ENCODE measurements at regions not wholly inside any gene's neighbourhood (a gene's known extent, or its start where the extent isn't known, plus 50 kb on each side); places are given as distances from the start of the nearest gene placed in this dataset.

- DNase-seq (ENCODE audit: low spot score in 2 of 2) (no peak), ATAC-seq (ENCODE audit: low read depth) (no peak)
- H3K27me3 Mint-ChIP-seq: peaks cover 5% of the 10 kb centered on the region
- no peak overlapping the region for H3K27ac Mint-ChIP-seq
- H3K36me3 Mint-ChIP-seq: no peaks in the 10 kb centered on the region
- H3K4me1 Mint-ChIP-seq: no peaks in the 10 kb centered on the region
- H3K4me3 Mint-ChIP-seq: no peak overlapping the region
- peaks cover 3% of the 10 kb centered on the region for H3K9me3 Mint-ChIP-seq
Observed at GRCh38 chr1:182129398-182129797, 67.9 kb upstream of the ZNF648 start.

GRCh38 chr1:182128502-182128901 is 67.0 kb upstream of the ZNF648 start:
- Mint-ChIP-seq H3K4me1 (no peaks in the 10 kb centered on the region), H3K9me3 (no peaks in the 10 kb centered on the region), H3K27ac (no peak overlapping the region), H3K36me3 (no peaks in the 10 kb centered on the region), H3K4me3 (no peak overlapping the region), H3K27me3 (peaks cover 5% of the 10 kb centered on the region)
- no peak for DNase-seq (ENCODE audit: low spot score in 2 of 2)
- no peak for ATAC-seq (ENCODE audit: low read depth)

- H3K27me3 Mint-ChIP-seq: peaks cover 5% of the 10 kb centered on the region
- no peaks in the 10 kb centered on the region for H3K9me3 Mint-ChIP-seq
- H3K36me3 Mint-ChIP-seq: no peaks in the 10 kb centered on the region
- H3K4me1 Mint-ChIP-seq: no peaks in the 10 kb centered on the region
- DNase-seq (ENCODE audit: low spot score in 2 of 2): no peak
- ATAC-seq (ENCODE audit: low read depth): no peak
- H3K4me3 Mint-ChIP-seq: no peak overlapping the region
- no peak overlapping the region for H3K27ac Mint-ChIP-seq
Observed at GRCh38 chr1:182127656-182128055, 66.1 kb upstream of the ZNF648 start.

DNA sequence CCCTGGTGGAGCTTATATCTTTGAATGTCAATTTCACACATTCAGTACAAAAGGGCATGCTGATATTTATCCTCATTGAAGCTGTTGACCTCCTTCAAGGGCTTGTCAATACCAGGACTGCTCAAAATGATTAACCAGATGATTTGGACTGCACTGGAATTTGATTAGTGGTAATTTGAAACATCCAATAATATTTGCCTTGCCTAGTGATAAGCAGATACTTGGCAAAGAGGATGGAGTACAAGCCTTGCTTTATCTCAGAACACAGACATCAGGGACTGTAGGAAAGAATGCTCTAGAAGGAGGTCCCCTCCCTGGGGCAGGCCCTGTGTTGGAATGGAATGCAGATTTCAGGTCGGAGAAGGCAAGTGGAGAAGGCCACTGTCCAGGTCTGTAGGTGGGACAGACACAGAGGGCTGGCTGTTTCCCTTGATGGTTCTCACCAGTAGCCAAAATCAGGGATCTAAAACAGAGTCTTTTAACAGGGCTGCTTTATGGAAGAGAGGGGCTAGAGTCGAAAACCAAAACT is 64.8 kb upstream of the ZNF648 start:
- Mint-ChIP-seq H3K27ac (no peak overlapping the region), H3K27me3 (peaks cover 9% of the 10 kb centered on the region), H3K4me3 (no peak overlapping the region), H3K4me1 (no peaks in the 10 kb centered on the region), H3K36me3 (no peaks in the 10 kb centered on the region), H3K9me3 (no peaks in the 10 kb centered on the region)
- no peak for ATAC-seq (ENCODE audit: low read depth)
- DNase-seq (ENCODE audit: low spot score in 2 of 2): no peak

DNA sequence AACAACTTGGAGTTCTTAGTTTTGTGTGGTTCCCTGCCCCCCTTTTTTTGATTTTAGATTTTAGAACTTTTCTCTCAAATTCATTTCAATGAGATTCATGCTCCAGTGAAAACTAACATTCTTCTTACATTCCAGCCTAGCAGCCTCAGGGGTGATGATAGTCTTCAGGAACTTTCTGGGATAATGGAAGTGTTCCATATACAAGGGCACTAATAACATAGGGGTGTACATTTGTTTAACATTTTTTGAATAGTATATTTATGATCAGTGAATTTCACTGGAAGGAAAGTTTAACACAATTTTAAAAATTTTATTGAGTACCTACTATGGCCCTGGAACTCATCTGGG is 61.4 kb upstream of the ZNF648 start:
- H3K4me3 Mint-ChIP-seq: no peak overlapping the region
- DNase-seq (ENCODE audit: low spot score in 2 of 2) (no peak), ATAC-seq (ENCODE audit: low read depth) (no peak)
- H3K9me3 Mint-ChIP-seq: no peaks in the 10 kb centered on the region
- peaks cover 4% of the 10 kb centered on the region for H3K27me3 Mint-ChIP-seq
- no peaks in the 10 kb centered on the region for H3K36me3 Mint-ChIP-seq
- H3K27ac Mint-ChIP-seq: no peak overlapping the region
- no peaks in the 10 kb centered on the region for H3K4me1 Mint-ChIP-seq

DNA sequence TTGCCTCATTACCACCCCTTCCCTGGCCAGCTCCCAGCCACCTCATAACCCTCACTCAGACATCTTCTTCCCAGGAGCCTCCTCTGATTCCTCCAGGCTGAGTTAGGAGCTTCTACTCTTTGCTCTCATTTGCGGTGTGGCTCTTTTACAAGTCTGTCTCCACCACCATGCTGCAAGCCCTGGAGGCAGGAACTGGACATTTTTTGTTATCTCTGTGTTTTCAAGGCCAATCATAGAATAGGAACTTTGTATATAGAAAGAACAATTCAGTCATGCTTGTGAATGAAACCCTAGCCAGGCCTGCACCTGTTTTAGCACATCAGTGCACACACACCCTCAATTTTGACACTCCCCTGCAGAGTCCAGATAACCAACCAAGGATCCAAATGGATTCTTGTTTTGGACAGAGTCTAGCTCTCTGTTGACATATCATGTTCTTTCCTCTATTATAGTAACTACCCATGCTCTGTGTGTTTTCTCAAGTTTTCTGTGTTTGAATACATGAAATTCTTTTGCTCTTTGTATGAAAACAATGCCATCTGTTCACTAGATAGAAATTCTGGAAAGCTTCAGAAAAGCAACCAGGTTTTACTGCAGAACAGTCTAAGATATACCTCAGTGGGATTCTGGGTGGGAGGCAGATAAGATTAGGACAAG is 60.9 kb upstream of the ZNF648 start:
- Mint-ChIP-seq H3K27me3 (peaks cover 4% of the 10 kb centered on the region), H3K27ac (no peak overlapping the region), H3K4me3 (no peak overlapping the region), H3K36me3 (no peaks in the 10 kb centered on the region), H3K4me1 (no peaks in the 10 kb centered on the region), H3K9me3 (no peaks in the 10 kb centered on the region)
- no peak for ATAC-seq (ENCODE audit: low read depth)
- DNase-seq (ENCODE audit: low spot score in 2 of 2): no peak

DNA sequence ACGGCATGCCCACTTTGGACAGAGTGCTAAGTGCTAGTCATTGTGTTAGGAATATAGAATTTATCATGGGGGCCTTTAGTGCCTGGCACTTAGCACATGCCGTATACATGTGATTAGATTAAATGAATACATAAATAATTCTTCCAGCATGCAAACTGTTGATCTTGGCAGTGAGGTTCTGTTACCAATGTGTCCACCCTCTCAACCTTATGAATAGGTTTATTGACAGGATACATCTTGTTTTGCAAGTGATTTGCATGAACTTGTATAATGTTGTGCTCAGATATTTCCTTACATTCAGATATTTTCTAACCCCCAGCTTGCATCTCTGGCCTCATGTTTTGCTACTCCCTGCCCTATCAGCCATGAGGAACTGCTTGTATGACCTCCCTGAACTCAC is 60.3 kb upstream of the ZNF648 start:
- DNase-seq (ENCODE audit: low spot score in 2 of 2) (no peak), ATAC-seq (ENCODE audit: low read depth) (no peak)
- Mint-ChIP-seq H3K4me3 (no peak overlapping the region), H3K27ac (no peak overlapping the region), H3K36me3 (no peaks in the 10 kb centered on the region), H3K4me1 (no peaks in the 10 kb centered on the region), H3K9me3 (no peaks in the 10 kb centered on the region), H3K27me3 (peaks cover 4% of the 10 kb centered on the region)

DNA sequence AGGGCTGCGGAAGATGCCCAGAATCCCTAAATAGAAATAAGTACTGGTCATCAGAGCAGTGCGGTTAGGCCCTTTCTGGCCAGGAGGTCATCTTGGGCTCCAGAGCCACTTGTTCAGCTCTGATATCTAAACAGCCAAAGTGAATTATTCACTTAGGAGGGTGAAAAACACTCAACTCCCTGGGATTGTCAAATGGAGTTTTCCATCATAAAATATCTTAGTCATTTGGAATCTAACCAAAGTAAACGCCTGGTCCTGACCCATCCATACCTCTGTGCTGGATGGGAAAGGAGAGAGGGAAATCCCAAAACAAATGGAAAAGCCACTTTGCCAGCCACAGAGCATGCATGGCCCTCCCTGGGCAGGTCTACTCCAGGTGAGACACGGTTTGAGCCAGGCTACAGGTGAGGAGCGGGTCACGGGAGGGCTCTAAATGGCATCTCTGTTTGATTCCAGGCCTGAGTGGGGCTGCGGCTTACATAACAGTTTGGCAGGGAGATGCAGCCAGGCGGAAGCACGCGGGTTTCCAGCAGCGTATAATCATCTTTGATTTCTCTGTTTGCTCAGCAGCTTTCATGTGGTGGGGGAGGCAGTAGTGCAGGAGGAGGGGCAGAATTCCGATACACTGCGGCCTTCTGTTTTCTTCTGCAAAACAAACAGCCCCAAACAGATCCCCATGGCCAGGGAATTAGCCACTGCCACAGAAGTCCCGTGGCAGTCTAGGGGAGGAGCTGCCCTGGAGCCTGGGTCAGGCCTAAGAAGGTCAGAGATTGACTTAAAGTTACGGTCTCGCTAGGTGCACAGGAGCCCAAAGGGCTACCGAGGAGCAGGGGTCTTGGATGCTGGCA is 59.1 kb upstream of the ZNF648 start:
- DNase-seq (ENCODE audit: low spot score in 2 of 2): no peak
- no peak overlapping the region for H3K4me3 Mint-ChIP-seq
- H3K27ac Mint-ChIP-seq: no peak overlapping the region
- no peaks in the 10 kb centered on the region for H3K4me1 Mint-ChIP-seq
- H3K27me3 Mint-ChIP-seq: peaks cover 4% of the 10 kb centered on the region
- H3K9me3 Mint-ChIP-seq: no peaks in the 10 kb centered on the region
- no peak for ATAC-seq (ENCODE audit: low read depth)
- no peaks in the 10 kb centered on the region for H3K36me3 Mint-ChIP-seq

GRCh38 chr1:182119631-182120030 is 58.1 kb upstream of the ZNF648 start:
- Mint-ChIP-seq H3K27ac (no peak overlapping the region), H3K9me3 (no peaks in the 10 kb centered on the region), H3K4me1 (no peaks in the 10 kb centered on the region), H3K27me3 (peaks cover 4% of the 10 kb centered on the region), H3K4me3 (no peak overlapping the region), H3K36me3 (no peaks in the 10 kb centered on the region)
- no peak for ATAC-seq (ENCODE audit: low read depth)
- no peak for DNase-seq (ENCODE audit: low spot score in 2 of 2)

DNA sequence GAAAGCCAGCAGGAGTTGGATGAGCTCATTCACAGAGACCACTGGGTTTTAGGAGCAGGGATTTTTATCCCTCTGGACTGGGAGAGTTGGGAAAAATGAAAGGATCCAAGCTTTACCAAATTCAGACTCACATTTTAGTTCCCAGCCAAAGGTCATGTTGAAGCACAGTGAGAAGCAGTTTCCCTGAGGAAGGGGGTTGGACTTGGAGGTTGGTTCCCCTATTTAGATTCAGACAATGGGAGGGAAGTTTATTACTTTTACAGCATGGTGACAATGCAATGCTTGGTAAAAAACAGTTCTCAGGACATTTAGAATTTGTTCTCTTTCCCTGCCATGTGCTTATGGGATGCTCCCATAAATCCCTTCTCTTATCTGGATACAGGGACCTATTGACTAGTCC is 57.3 kb upstream of the ZNF648 start:
- H3K27me3 Mint-ChIP-seq: peaks cover 4% of the 10 kb centered on the region

GRCh38 chr1:182114627-182115023 is 53.1 kb upstream of the ZNF648 start:
- ATAC-seq (ENCODE audit: low read depth): no peak

More for the DNA sequence above, 57.3 kb upstream of the ZNF648 start:
- Mint-ChIP-seq H3K9me3 (no peaks in the 10 kb centered on the region), H3K36me3 (no peaks in the 10 kb centered on the region), H3K4me3 (no peak overlapping the region), H3K27ac (no peak overlapping the region), H3K4me1 (no peaks in the 10 kb centered on the region)
- ATAC-seq (ENCODE audit: low read depth): no peak
- DNase-seq (ENCODE audit: low spot score in 2 of 2): no peak

GRCh38 chr1:182113879-182114626 is 52.5 kb upstream of the ZNF648 start:
- H3K4me1 Mint-ChIP-seq: no peaks in the 10 kb centered on the region

More at GRCh38 chr1:182114627-182115023, 53.1 kb upstream of the ZNF648 start:
- Mint-ChIP-seq H3K4me1 (no peaks in the 10 kb centered on the region), H3K27ac (no peak overlapping the region), H3K9me3 (no peaks in the 10 kb centered on the region), H3K4me3 (no peak overlapping the region), H3K27me3 (peaks cover 11% of the 10 kb centered on the region), H3K36me3 (no peaks in the 10 kb centered on the region)
- DNase-seq (ENCODE audit: low spot score in 2 of 2): no peak

GRCh38 chr1:182111496-182111895 is 50.0 kb upstream of the ZNF648 start:
- DNase-seq (ENCODE audit: low spot score in 2 of 2): no peak
- H3K36me3 Mint-ChIP-seq: peaks cover 5% of the 10 kb centered on the region
- no peak overlapping the region for H3K4me3 Mint-ChIP-seq
- H3K9me3 Mint-ChIP-seq: peaks cover 7% of the 10 kb centered on the region
- H3K4me1 Mint-ChIP-seq: no peaks in the 10 kb centered on the region
- H3K27me3 Mint-ChIP-seq: peaks cover 18% of the 10 kb centered on the region
- no peak for ATAC-seq (ENCODE audit: low read depth)
- no peak overlapping the region for H3K27ac Mint-ChIP-seq

More at GRCh38 chr1:182113879-182114626, 52.5 kb upstream of the ZNF648 start:
- Mint-ChIP-seq H3K9me3 (no peaks in the 10 kb centered on the region), H3K27ac (no peak overlapping the region), H3K36me3 (no peaks in the 10 kb centered on the region), H3K27me3 (peaks cover 11% of the 10 kb centered on the region), H3K4me3 (no peak overlapping the region)
- DNase-seq (ENCODE audit: low spot score in 2 of 2) (no peak), ATAC-seq (ENCODE audit: low read depth) (no peak)

Measured in memory B cell (primary cell).